ENCODE measurements at regions not wholly inside any gene's neighbourhood (a gene's known extent, or its start where the extent isn't known, plus 50 kb on each side); places are given as distances from the start of the nearest gene placed in this dataset.

DNA sequence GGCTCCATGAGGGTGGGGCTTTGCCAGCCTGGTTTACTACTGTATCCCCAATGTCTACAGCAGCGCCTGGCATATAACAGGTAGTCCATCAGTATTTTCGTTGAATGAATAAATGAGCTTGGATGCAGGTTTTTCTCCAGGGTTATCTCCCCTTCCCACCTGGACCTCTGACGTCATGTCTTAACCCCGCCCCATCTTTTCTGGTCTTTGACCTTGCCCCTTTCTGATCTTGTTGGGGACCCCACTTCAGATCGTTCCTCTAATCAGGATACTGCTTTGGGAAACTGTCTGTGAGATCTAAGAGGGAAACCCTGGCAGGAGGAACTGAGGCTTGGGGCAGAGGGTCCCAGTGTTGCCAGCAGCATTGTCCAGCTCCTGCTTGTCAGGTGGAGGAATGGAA lies 68.8 kb upstream of the GCSH start:
- TF ChIP-seq, protein P1, sequence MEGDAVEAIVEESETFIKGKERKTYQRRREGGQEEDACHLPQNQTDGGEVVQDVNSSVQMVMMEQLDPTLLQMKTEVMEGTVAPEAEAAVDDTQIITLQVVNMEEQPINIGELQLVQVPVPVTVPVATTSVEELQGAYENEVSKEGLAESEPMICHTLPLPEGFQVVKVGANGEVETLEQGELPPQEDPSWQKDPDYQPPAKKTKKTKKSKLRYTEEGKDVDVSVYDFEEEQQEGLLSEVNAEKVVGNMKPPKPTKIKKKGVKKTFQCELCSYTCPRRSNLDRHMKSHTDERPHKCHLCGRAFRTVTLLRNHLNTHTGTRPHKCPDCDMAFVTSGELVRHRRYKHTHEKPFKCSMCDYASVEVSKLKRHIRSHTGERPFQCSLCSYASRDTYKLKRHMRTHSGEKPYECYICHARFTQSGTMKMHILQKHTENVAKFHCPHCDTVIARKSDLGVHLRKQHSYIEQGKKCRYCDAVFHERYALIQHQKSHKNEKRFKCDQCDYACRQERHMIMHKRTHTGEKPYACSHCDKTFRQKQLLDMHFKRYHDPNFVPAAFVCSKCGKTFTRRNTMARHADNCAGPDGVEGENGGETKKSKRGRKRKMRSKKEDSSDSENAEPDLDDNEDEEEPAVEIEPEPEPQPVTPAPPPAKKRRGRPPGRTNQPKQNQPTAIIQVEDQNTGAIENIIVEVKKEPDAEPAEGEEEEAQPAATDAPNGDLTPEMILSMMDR (conservative IDR thresholded peaks at IDR 0.05; ENCODE audit: low read depth), result no peak
- DNase-seq (ENCODE audit: low spot score), result no peak
- no peak overlapping the region for H3K27ac ChIP-seq
- POLR2A ChIA-PET (ENCODE audit: low non-redundant PET), result no interaction called here
- CTCF ChIA-PET, result no interaction called here

DNA sequence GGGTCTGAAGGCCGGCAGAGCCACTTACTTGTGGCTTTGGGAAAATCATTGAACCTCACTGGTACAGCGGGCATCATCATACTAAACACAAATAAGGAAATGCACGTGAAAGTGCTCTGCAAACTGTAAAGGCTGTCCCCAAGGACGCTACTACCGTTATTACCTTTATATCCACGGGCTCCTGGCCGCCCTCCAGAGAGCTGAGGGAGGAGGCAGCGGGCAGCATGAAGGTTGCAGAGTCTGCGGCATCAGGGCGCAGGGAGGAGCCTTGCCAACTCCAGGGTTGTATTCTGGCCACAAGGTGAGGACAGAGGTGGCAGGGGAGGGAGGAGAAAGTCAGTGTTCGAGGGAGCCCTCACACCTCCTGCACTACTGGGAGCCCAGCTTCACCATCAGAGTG lies 68.3 kb upstream of the GCSH start:
- H3K27ac ChIP-seq, result no peak overlapping the region
- ChIA-PET CTCF (no interaction called here), POLR2A (ENCODE audit: low non-redundant PET) (no interaction called here)
- TF ChIP-seq, protein P1 (conservative IDR thresholded peaks at IDR 0.05; ENCODE audit: low read depth), result no peak
- no peak for DNase-seq (ENCODE audit: low spot score)

DNA sequence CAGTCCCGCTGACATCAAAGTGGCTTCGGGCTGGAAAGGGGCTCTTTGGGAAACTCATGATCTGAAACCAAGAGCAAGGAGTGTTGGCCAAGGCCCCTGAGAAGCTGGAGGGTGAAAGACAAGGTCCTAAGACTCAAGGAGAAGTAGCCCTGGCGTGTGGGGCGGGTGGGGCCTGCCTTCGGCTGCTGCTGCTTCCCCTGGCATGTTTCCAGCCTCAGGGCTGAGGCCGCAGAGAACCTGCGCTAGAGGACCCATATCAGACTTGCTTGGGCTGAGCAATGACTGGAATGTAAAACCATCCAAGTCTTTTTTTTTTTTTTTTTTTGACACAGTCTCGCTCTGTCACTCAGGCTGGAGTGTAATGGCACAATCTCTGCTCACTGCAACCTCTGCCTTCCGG lies 67.5 kb upstream of the GCSH start:
- CTCF ChIA-PET, result no interaction called here
- DNase-seq (ENCODE audit: low spot score), result no peak
- no peak overlapping the region for H3K27ac ChIP-seq
- TF ChIP-seq, protein P1 (conservative IDR thresholded peaks at IDR 0.05; ENCODE audit: low read depth), result no peak
- POLR2A ChIA-PET (ENCODE audit: low non-redundant PET), result interaction anchor here (0.5 kb wide), 1 partner anchor 1497 kb away, joined by 3 read pairs; no protein-coding TSS in a partner anchor

DNA sequence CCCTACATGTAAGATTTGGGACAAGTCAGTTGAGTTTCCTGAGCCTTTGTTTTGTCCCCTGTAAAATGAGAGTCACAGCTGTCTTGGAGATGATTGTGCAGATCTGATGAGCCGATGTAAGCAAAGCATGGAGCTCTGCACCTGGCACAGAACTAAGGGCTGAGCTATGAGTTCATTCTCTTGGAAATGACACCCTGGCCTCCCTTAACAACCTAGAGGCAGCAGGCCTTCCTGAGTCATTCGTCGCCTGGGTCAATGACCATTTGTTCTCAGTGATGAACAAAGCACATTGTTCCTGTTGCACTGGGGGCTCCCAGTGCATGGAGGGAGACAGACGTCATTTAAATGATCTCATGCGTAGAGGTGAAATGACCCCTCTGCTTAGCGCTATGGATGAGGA lies 62.8 kb upstream of the GCSH start:
- CTCF ChIA-PET, result interaction anchor here (0.7 kb wide), 1 partner anchor 46 kb away, joined by 7 read pairs; no protein-coding TSS in a partner anchor
- H3K27ac ChIP-seq, result no peak overlapping the region
- TF ChIP-seq, protein P1 (conservative IDR thresholded peaks at IDR 0.05; ENCODE audit: low read depth), result no peak
- DNase-seq (ENCODE audit: low spot score), result no peak
- POLR2A ChIA-PET (ENCODE audit: low non-redundant PET), result no interaction called here

DNA sequence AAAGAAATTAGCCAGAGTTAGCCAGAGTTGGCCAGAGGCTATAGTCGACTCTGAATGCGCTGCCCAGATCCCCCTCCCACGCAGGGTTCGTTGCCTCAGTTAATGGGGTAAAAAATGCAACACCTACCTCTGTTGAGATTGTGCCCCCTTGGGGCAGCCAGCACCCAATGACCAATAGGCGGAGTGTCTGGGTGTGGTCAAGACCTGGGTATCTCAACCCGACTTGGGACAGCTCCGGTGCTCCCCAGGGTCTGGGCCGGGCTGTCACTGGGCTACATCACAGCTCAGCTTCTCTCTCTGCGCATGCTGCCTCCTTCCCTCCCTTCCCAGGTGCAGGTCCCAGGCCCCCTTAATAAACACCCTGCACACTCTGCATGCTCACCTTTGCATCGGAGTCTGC lies 59.6 kb upstream of the GCSH start:
- ChIA-PET CTCF (no interaction called here), POLR2A (ENCODE audit: low non-redundant PET) (no interaction called here)
- TF ChIP-seq, protein P1 (conservative IDR thresholded peaks at IDR 0.05; ENCODE audit: low read depth), result no peak
- DNase-seq (ENCODE audit: low spot score), result no peak
- no peak overlapping the region for H3K27ac ChIP-seq

DNA sequence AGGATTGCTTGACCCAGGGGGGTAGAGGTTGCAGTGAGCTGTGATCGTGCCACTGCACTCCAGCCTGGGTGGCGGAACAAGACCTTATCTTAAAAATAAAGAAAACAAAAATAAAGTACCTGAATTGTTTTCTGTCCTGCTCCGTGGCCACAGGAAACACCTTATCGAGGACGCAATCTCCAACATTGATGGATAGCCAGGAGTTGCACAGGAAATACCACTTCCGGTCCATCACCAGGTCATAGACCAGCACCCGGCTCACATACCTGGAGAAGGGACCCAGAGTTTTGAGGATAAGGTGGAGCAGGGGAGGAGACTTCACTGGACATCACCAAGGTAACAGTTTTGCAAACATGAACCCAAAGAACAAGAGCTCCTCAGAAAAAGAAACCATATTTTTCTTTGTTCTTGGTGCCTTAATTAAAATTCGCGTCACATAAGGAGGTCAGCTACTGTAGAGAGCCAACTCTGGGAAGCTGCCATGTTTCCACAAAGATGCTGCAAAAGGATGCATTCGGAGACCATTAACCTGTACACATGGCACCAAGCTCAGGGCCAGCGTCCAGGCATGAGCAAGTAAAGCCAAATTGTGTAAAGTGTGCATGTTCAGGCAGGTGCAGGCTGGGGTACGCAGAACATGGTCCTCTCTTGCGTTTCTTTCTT lies 55.6 kb upstream of the GCSH start:
- no peak for DNase-seq (ENCODE audit: low spot score)
- ChIA-PET POLR2A (ENCODE audit: low non-redundant PET) (no interaction called here), CTCF (interaction anchor here (0.6 kb wide), 1 partner anchor 1694 kb away, joined by 3 read pairs; no protein-coding TSS in a partner anchor)
- H3K27ac ChIP-seq, result no peak overlapping the region
- TF ChIP-seq, protein P1 (conservative IDR thresholded peaks at IDR 0.05; ENCODE audit: low read depth), result no peak
